ENCODE measurements at regions not wholly inside any gene's neighbourhood (a gene's known extent, or its start where the extent isn't known, plus 50 kb on each side); places are given as distances from the start of the nearest gene placed in this dataset.

GRCh38 chr10:78551184-78552005, 517.4 kb upstream of the ZMIZ1 start:
- DNase-seq: no peak

DNA sequence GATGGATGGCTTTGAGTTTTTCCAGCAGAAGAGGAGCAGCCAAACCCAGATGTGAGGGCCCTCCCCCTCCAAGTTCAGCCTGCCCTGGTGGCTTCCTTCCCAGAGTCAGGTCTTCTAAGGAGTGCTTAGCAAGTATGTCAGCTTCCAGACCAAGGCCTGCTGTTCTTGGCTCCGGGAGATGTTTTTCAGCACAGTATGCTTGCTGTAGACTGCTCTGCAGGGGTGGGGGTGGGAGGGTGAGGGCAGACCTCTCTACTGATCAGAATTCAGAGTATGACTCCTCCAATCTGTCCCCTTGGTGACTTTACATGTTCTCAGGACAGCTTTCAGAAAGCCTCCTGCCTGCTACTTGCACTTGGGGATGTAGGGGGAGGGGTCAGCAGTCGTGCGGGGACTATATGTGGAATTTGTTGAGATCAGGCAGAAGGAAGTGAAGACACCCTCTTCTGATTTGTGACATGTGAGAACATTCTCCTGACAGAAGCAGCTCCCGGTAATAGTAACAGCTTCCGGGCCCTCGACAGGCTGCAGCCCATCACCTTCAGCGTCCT, 516.4 kb upstream of the ZMIZ1 start:
- DNase-seq: no peak

DNA sequence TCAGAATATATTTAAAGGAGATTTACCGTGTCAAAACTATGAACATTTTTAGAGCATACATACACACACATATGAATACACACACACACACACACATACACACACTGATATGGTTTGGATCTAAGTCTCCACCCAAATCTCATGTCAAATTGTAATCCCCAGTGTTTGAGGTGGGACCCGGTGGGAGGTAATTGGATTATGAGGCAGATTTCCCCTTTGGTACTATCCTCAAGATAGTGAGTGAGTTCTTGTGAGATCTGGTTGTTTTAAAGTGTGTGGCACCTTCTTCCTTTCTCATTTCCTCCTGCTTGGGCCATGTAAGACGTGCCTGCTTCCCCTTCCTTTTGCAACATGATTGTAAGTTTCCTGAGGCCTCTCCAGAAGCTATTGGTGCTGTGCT, 515.0 kb upstream of the ZMIZ1 start:
- no peak for DNase-seq

DNA sequence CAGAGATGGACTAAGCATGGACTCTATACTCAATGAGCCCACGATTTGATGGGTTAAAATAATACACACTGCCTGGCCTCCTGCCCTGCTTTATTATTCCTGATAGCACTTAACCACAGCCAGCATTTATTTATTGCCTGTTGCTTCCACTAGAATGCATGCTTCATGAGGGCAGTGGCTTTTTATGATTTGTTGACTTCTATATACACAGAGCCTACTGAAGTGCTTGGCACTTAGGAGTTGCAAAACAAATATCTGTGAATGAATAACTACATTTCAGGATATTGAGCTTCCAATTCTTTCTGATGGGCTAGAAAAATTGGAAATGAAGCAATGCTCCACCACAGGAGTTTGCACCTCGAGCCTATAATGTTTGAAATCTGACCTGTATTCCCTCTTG, 513.6 kb upstream of the ZMIZ1 start:
- no peak for DNase-seq

GRCh38 chr10:78556705-78557432, 511.9 kb upstream of the ZMIZ1 start:
- no peak for DNase-seq

DNA sequence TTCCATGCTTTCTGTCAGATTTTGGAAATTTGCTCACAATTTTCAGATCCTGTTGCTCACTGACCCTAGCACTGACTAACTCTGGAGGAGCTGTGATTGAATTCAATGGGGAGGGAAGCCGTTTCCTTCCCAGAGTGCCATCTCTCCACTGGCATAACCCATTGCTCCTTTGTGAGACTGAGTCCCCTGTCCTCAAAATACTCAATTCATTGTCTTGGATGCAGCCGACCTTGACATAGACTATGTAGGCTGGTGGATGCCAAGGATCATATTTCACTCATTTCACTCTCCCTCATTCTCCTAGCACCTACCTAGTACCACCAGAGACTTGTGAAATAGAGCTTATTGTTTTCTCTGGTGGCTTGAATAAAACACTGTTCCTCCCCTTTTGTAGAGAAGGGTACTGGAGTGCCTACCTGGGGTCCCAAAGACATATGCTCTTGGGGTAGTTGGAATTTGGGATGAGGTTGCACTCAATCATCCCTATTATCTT, 511.3 kb upstream of the ZMIZ1 start:
- no peak for DNase-seq

DNA sequence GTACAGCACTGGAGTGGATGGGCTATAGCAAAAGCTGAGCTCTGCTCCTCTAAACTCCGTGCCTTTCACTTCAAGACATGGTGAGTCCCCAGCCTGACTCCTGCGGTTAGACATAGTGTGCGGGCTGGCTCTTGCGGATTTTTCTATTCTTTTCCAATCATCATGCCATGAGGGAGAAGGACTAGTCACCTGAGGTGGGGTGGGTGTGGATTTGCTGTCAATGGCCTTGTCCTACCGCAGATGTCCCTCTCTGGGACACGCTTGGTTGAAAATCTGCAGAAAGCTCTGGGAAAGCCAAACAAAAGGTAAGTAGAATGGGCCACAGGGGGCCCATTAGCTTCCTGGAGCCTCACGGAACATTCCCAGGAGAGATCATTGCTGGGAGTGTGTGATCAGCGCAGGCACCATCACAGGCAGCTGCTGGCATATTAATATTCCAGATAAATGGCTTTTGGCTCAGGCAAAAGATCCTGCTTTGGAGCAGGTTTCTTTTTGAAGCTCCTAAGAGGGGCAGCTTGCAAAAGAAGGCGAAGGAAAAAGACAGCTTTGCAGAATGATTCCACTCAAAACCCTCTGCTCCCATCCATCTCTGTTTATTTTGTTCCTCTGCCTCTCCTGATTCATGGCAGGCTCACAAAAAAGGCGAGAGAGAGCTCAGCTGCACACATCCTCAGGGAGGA, 509.0 kb upstream of the ZMIZ1 start:
- no peak for DNase-seq

- DNase-seq: no peak
Observed at GRCh38 chr10:78560341-78560688, 508.5 kb upstream of the ZMIZ1 start.

DNA sequence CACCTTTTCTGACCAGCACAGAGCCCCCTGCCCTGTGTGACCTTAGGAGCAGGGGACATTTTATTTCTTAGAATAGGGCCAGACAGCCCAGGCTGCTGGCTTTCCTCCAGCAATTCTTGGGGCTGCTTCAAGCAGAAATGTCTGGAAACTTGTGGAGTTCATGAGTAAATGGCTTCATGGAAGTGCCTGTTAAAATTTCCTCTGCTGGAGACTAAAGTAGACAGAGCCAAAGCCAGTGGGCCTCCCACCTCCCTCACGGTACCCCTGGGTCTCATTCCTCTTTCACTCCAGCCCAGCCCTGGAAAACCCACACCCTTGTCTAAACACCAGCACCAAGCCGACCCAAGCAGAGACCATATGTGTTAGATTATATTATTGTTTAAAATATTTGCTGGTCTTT, 505.5 kb upstream of the ZMIZ1 start:
- DNase-seq: no peak

- DNase-seq: no peak
Observed at GRCh38 chr10:78565841-78566240, 502.9 kb upstream of the ZMIZ1 start.

GRCh38 chr10:78566284-78567111, 502.3 kb upstream of the ZMIZ1 start:
- no peak for DNase-seq

GRCh38 chr10:78567680-78568455, 500.9 kb upstream of the ZMIZ1 start:
- DNase-seq: no peak

DNA sequence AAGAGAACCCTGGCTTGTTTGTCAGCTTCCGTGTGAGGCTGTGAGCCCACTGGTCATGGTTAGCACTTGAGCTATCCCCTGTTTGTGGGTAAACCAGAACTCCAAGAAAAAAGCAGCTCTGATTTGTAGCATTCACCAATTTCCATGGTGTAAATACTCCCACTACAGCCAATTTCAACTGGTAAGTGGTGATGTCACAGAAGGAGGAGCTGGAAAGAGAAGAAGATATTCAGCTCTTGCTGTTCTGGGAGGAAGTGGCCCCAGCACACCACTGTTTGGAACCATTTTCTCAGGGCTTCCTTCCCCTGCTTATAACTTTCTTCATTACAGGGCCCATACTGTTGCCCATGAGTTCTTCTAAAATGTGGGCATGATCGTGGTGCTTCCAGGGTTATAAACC, 500.1 kb upstream of the ZMIZ1 start:
- DNase-seq: no peak

DNA sequence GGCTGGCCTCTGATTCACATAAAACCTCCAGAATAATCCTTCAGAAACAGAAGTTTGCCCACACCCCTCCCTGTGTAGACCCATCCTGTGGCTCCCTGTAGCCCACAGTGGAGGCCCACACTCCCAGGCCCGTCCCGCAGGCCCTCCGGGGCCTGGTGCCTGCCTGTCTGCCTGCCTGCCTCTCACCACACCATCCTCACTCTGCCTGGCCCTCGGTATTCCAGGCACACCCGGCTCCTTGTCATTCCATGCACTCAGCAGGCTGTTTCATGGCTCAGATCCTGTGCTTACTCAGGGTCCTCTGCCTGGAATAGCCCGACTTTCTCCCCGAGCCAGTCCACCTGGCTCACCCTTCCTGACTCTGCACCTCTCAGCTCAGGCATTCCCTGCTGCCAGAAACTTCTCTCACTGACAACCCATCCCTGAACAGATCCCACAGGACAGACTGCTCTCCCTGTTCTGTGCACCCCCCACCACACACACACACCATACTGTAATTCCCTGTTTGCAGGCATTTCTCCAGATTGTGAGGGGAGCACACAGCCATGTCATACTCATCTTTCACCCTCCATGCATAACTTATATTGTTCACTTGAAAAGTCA, 498.0 kb upstream of the ZMIZ1 start:
- DNase-seq: no peak

DNA sequence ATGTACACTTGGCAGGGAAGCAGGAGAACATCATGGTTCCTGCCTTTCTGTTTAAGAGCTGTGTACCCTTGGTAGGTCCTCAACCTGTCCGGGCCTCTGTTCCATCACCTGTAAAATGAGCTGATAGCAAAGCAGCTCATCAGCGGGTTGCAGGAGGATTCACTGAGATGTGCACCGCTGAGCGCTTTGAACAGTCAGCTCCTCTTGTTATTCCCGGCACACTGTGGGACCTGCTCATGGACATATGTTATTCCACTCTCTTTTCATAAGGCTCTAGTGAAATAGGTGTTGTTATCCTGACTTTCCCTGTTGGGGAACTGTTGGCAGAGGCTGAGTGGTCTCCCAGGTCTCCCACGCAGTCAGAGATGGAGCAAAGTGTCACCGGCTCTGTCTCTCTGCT, 497.5 kb upstream of the ZMIZ1 start:
- no peak for DNase-seq

DNA sequence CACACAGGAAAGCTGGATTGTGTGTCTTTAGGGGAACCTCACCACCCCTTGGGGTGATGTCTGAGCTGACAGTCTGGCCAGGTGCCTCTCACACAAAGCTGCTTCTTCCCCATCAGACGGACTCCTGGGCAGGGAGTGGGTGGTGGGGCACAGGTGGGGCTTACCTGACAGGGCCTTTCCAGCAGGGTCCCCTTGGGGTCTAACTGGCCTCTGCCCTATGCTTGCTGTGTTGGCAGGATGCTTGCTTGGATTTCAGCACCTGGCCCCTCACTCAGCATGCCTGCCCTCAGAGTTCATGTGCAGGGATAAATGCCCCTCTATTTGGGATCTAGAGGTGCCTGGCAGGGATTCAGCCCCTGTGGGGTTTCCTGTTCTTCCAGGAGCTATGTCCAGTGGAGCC, 496.9 kb upstream of the ZMIZ1 start:
- no peak for DNase-seq

GRCh38 chr10:78572565-78572964, 496.2 kb upstream of the ZMIZ1 start:
- DNase-seq: no peak

DNA sequence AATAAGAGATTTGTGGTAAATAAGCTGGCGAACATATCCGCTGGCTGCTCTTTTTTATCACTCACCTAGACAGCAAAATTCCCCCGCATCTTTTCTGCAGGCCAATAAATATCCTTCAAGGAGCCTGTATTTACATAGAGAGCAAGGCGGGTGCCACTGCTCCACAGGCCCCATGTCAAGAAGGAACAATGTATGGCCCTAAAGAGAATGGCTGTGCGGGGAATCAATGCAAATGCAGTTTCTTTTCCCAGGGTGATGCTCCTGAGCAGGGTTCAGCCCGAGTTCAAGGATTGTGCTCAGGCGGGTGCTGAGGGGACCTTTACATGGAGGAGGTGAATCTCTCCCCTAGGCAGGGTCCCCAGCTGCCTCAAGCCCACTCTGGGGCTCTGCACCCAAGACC, 494.2 kb upstream of the ZMIZ1 start:
- no peak for DNase-seq

DNA sequence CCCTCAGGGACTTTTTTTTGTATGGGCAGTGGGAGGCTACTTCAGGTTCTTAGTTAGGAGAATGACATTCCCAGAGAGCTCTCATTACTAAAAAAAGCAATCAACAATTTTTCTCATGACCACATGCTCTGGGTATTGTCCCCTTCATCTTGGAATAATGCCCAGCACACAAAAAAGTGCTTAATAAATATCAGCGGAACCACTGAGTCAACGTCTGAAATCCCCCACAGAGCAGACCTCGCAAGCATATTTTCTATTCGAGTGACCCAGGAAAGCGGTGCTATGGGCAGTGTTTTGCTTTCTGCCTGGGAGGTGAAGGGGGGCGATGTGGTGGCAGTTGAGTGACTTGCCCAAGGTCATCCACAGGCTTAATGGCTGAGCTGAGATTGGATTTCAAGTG, 493.4 kb upstream of the ZMIZ1 start:
- no peak for DNase-seq

DNA sequence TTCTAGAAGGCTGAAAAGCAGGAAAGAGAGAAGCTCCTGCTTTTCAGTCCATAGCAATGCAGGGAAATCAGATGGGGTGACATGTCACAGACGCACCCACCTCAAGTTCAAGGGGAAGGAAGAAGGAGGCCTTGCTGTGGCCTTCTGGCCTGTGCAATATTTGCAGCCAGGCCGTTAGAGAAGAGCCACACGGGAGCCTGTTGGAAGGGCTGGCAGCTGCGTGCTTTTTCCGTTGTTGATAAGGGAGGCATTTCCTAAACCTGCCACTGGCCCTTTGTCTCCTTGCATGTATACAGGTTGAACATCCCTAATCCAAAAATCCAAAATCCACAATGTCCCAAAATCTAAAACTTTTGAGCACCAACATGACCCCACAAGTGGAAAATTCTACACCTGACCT, 492.5 kb upstream of the ZMIZ1 start:
- no peak for DNase-seq

GRCh38 chr10:78577712-78578111, 491.1 kb upstream of the ZMIZ1 start:
- DNase-seq: no peak
